Suprapubic skin (tissue), 3 donors: ENCODE measurements at regions not wholly inside any gene's neighbourhood (a gene's known extent, or its start where the extent isn't known, plus 50 kb on each side); places are given as distances from the start of the nearest gene placed in this dataset.

Experiments used
- CTCF ChIP-seq, 2 donors: fragments of 200-600 bp in 1 of 2; fragments of 450-650 bp in 1 of 2; sonication (generic) in 1 of 2; IDR thresholded peaks; one replicate each; pipeline ENCODE4 v1.5.1; 2016 to 2019; ENCODE audit warnings: antibody characterized with exemption in 2 of 2, mild to moderate bottlenecking in 1 of 2, moderate library complexity in 1 of 2
- POLR2A ChIP-seq, 2 donors: fragments of 450-650 bp; IDR thresholded peaks; one replicate each; pipeline ENCODE4 v1.6.1; 2017; ENCODE audit warnings: antibody characterized with exemption in 2 of 2, mild to moderate bottlenecking in 2 of 2, moderate library complexity in 2 of 2

DNA sequence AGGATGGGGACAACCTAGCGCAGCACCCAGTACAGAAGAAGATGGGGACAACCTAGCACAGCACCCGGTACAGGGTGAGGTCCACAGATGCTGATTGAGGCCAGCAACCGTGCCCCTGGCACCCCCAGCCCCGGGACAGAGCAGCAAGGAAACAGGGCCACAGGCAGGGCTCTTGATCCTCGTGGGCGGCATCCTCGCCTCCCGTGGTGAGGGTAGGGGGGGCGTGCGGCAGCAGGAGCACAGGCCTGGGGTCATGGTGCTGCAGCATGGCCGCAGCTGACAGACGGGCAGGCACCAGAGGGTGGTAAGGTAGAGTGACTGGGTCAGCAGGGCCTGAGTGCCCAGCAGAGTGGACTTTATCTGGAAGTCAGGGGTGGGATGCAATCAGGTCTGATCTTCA lies 89.5 kb downstream of the HMX1 start:
- no peak for TF ChIP-seq CTCF (IDR thresholded peaks at IDR 0.05)
- no peak for TF ChIP-seq POLR2A (IDR thresholded peaks at IDR 0.05)
